Endodermal cell (in vitro differentiated cells): ENCODE measurements at regions not wholly inside any gene's neighbourhood (a gene's known extent, or its start where the extent isn't known, plus 50 kb on each side); places are given as distances from the start of the nearest gene placed in this dataset.

Experiments used
- DNase-seq: peaks from one replicate; pipeline ENCODE4 v3.0.0-alpha.2; 2017
- H3K27ac ChIP-seq: 2 replicates; pipeline ENCODE4 v1.5.1; 2013; ENCODE audit warnings: mild to moderate bottlenecking, low read depth, low read length, moderate library complexity
- H3K27me3 ChIP-seq: 2 replicates; pipeline ENCODE4 v1.6.1; 2013; ENCODE audit warnings: mild to moderate bottlenecking, low read length, moderate library complexity; ENCODE audit not compliant: insufficient read depth, control insufficient read depth, poor library complexity, severe bottlenecking
- H3K36me3 ChIP-seq: 2 replicates; pipeline ENCODE4 v1.7.0; 2013; ENCODE audit warnings: mild to moderate bottlenecking, low read length, moderate library complexity; ENCODE audit not compliant: control insufficient read depth, insufficient read depth
- H3K4me1 ChIP-seq: one replicate; pipeline ENCODE4 v1.7.0; 2013; ENCODE audit warnings: low read length; ENCODE audit not compliant: control insufficient read depth, insufficient read depth
- H3K4me3 ChIP-seq: 2 replicates; pipeline ENCODE4 v1.5.1; 2013; ENCODE audit warnings: mild to moderate bottlenecking, low read length, moderate library complexity
- H3K9ac ChIP-seq: 2 replicates; pipeline ENCODE4 v1.6.1; 2013; ENCODE audit warnings: mild to moderate bottlenecking, low read length, moderate library complexity; ENCODE audit not compliant: poor library complexity, severe bottlenecking; ENCODE audit errors: extremely low read depth
- H3K9me3 ChIP-seq: 2 replicates; pipeline ENCODE4 v1.6.1; 2013; ENCODE audit warnings: mild to moderate bottlenecking, low read length, moderate library complexity; ENCODE audit not compliant: control insufficient read depth
- H3K27ac Mint-ChIP-seq: 2 replicates; pipeline ENCODE4 v1.8.0; 2020; ENCODE audit warnings: mixed read lengths
- H3K27me3 Mint-ChIP-seq: 2 replicates; pipeline ENCODE4 v1.8.0; 2021; ENCODE audit warnings: mild to moderate bottlenecking, mixed read lengths; ENCODE audit not compliant: insufficient read depth
- H3K36me3 Mint-ChIP-seq: 2 replicates; pipeline ENCODE4 v1.8.0; 2020; ENCODE audit warnings: low read depth, mixed read lengths
- H3K4me1 Mint-ChIP-seq: 2 replicates; pipeline ENCODE4 v1.8.0; 2020; ENCODE audit warnings: mixed read lengths
- H3K4me3 Mint-ChIP-seq: 2 replicates; pipeline ENCODE4 v1.8.0; 2020; ENCODE audit warnings: mild to moderate bottlenecking, moderate library complexity, mixed read lengths
- H3K9me3 Mint-ChIP-seq: 2 replicates; pipeline ENCODE4 v1.8.0; 2020; ENCODE audit warnings: mild to moderate bottlenecking, mixed read lengths
- CTCF ChIP-seq: fragments of 200-600 bp; sonication (generic); conservative IDR thresholded peaks from 2 replicates; pipeline ENCODE4 v1.5.0; 2021; ENCODE audit warnings: antibody characterized with exemption, mild to moderate bottlenecking
- WGBS, 2 experiments: methylation state at CpG; one replicate each; pipeline versions ENCODE4 v1.1.5 to v1.1.7; 2013; ENCODE audit warnings: missing lambda C conversion rate in 2 of 2, mixed read lengths in 1 of 2; ENCODE audit not compliant: insufficient coverage in 1 of 2, insufficient read length in 1 of 2; 5-methylcytosine and 5-hydroxymethylcytosine counted together

- Histone ChIP-seq H3K9me3 (no peaks in the 10 kb centered on the region), H3K27ac (no peak overlapping the region), H3K36me3 (no peaks in the 10 kb centered on the region), H3K27me3 (no peaks in the 10 kb centered on the region), H3K4me1 (no peaks in the 10 kb centered on the region), H3K4me3 (no peak overlapping the region), H3K9ac (no peak overlapping the region)
- H3K27me3 Mint-ChIP-seq, result no peaks in the 10 kb centered on the region
- DNase-seq, result no peak
- no peak overlapping the region for H3K4me3 Mint-ChIP-seq
- no peaks in the 10 kb centered on the region for H3K9me3 Mint-ChIP-seq
- H3K4me1 Mint-ChIP-seq, result peaks cover 3% of the 10 kb centered on the region
- H3K27ac Mint-ChIP-seq, result no peak overlapping the region
- no peak for TF ChIP-seq CTCF
- H3K36me3 Mint-ChIP-seq, result no peaks in the 10 kb centered on the region
- 90% methylated on average over 1 of the region's 1 CpG; no CpG with 5 or more reads in 1 of the 2 experiments for WGBS, 2 experiments
Measured at GRCh38 chr14:30808576-30808975, 65.8 kb upstream of the COCH start.

GRCh38 chr14:30813216-30813615, 61.1 kb upstream of the COCH start:
- WGBS, 2 experiments, result 85 to 88% methylated on average over 5 of the region's 5 CpGs
- no peaks in the 10 kb centered on the region for H3K9me3 ChIP-seq
- no peaks in the 10 kb centered on the region for H3K36me3 ChIP-seq
- H3K27ac Mint-ChIP-seq, result no peak overlapping the region
- H3K27ac ChIP-seq, result no peak overlapping the region
- H3K27me3 Mint-ChIP-seq, result no peaks in the 10 kb centered on the region
- no peak for TF ChIP-seq CTCF
- H3K9me3 Mint-ChIP-seq, result peaks cover 6% of the 10 kb centered on the region
- H3K4me1 ChIP-seq, result no peaks in the 10 kb centered on the region
- no peak for DNase-seq
- H3K27me3 ChIP-seq, result no peaks in the 10 kb centered on the region
- no peaks in the 10 kb centered on the region for H3K36me3 Mint-ChIP-seq
- no peak overlapping the region for H3K4me3 ChIP-seq
- H3K4me3 Mint-ChIP-seq, result no peak overlapping the region
- H3K9ac ChIP-seq, result no peak overlapping the region
- peaks cover 3% of the 10 kb centered on the region for H3K4me1 Mint-ChIP-seq

- H3K27ac Mint-ChIP-seq, result no peak overlapping the region
- no peak overlapping the region for H3K4me3 Mint-ChIP-seq
- H3K27me3 Mint-ChIP-seq, result no peaks in the 10 kb centered on the region
- no peak overlapping the region for H3K4me3 ChIP-seq
- no peak for TF ChIP-seq CTCF
- WGBS, 2 experiments, result 91 to 95% methylated on average over 3 to 4 of the region's 4 CpGs
- no peak overlapping the region for H3K27ac ChIP-seq
- peaks cover 20% of the 10 kb centered on the region for H3K9me3 Mint-ChIP-seq
- DNase-seq, result no peak
- H3K9ac ChIP-seq, result no peak overlapping the region
- H3K9me3 ChIP-seq, result peaks cover 13% of the 10 kb centered on the region
- H3K36me3 Mint-ChIP-seq, result peaks cover 5% of the 10 kb centered on the region
- H3K27me3 ChIP-seq, result no peaks in the 10 kb centered on the region
- H3K4me1 ChIP-seq, result no peaks in the 10 kb centered on the region
- H3K36me3 ChIP-seq, result no peaks in the 10 kb centered on the region
- peaks cover 21% of the 10 kb centered on the region for H3K4me1 Mint-ChIP-seq
Measured at GRCh38 chr14:30820674-30821073, 53.7 kb upstream of the COCH start.
